GM12874 (cell line): ENCODE measurements at regions not wholly inside any gene's neighbourhood (a gene's known extent, or its start where the extent isn't known, plus 50 kb on each side); places are given as distances from the start of the nearest gene placed in this dataset.

Experiments used
- TF ChIP-seq, protein P1 (sequence below): IDR thresholded peaks from 2 replicates; pipeline ENCODE4 v1.5.1; 2011; ENCODE audit warnings: low read depth, mild to moderate bottlenecking, control low read depth, low read length, moderate library complexity; ENCODE audit not compliant: insufficient read depth

DNA sequence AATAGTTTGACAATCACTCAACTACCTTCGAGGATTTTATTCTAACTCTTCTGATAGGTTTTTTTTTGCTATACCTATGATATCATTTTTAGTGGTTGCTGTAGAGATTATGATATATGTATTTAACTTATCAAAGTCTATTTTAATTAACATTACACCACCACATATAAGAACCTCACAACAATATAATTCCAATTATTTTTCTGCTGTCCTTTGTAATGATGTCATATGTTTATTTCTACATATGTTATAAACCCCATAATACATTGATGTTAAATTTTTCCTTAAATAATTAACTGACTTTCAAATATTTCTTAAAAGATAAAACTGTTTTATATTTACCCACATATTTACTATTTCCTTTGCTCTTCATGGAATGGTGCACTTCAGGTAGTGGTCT is 103.4 kb upstream of the KITLG start:
- TF ChIP-seq, protein P1, sequence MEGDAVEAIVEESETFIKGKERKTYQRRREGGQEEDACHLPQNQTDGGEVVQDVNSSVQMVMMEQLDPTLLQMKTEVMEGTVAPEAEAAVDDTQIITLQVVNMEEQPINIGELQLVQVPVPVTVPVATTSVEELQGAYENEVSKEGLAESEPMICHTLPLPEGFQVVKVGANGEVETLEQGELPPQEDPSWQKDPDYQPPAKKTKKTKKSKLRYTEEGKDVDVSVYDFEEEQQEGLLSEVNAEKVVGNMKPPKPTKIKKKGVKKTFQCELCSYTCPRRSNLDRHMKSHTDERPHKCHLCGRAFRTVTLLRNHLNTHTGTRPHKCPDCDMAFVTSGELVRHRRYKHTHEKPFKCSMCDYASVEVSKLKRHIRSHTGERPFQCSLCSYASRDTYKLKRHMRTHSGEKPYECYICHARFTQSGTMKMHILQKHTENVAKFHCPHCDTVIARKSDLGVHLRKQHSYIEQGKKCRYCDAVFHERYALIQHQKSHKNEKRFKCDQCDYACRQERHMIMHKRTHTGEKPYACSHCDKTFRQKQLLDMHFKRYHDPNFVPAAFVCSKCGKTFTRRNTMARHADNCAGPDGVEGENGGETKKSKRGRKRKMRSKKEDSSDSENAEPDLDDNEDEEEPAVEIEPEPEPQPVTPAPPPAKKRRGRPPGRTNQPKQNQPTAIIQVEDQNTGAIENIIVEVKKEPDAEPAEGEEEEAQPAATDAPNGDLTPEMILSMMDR, result no peak

- TF ChIP-seq, protein P1, result no peak
Observed at GRCh38 chr12:88681271-88681670, 101.0 kb upstream of the KITLG start.

GRCh38 chr12:88677464-88677863 is 97.2 kb upstream of the KITLG start:
- TF ChIP-seq, protein P1, result no peak

- TF ChIP-seq, protein P1, result no peak
Observed at GRCh38 chr12:88665071-88665470, 84.8 kb upstream of the KITLG start.

DNA sequence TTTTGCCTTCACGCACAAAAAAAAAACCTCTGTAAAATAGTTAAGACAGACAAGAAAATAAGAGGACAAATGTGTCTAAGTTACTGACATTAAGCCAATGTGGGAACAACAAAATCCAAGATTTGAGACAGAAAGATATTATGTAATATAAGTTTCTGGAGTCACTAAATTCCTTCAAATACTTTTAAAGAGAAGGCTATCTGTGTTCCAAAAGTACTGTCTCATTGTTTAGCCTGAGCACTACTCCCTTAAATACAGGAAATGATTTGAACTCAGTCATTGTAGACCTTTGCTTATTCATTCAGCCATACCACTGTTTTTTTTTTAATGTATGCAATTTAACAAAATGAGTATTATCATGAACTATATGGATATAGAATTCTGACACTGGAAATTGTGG is 82.7 kb upstream of the KITLG start:
- TF ChIP-seq, protein P1, result no peak

DNA sequence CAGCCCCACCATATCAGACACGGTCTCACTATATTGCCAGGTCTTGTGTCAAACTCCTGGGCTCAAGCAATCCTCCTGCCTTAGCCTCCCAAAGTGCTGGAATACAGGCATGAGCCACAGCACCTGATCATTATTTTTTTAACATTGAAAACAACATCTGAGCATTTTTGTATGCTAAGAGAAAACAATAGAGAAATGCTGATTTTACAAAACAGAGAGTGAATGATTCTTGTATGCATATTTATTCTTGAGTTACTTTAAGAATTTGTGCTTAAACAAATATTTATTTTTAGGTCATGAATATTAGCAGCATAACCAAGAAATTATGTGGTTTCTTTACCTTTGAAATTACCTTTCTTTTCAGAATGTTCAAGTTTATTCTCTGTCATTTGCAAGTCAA is 81.8 kb upstream of the KITLG start:
- TF ChIP-seq, protein P1, result no peak

DNA sequence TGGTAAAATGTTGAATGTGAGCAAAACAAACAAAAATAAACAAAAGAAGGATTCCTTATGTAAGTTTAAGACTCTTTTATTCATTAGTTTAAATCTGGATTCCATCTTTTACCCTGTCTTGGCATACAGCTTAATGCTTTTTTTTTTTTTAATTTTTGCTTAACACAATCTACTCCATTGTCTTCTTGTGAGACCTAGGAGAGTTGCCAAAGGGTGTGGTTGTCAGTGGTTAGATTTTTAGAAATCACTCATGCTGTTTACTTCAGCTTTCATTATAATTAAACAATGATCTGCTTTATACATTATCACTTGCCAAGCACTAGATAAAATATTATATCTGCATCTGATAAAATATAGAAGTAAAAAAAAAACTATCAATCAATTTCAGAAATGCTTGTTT is 77.7 kb upstream of the KITLG start:
- TF ChIP-seq, protein P1, result no peak

GRCh38 chr12:88650715-88651114 is 70.4 kb upstream of the KITLG start:
- TF ChIP-seq, protein P1, result no peak
